Activated T-helper 17 cell treated with anti-CD3 and anti-CD28 coated beads, Interleukin-2, amount 50 U/mL, for 72 hours (primary cell): ENCODE measurements at regions not wholly inside any gene's neighbourhood (a gene's known extent, or its start where the extent isn't known, plus 50 kb on each side); places are given as distances from the start of the nearest gene placed in this dataset.
"Not testable (repeated sequence)": the region's sequence is repeated elsewhere in the genome, so short reads cannot be mapped to it uniquely, and the experiment has no call there.

Source experiments
- ATAC-seq: fragments of 150-1000 bp; cut with Tn5 transposase; replicated peaks from 2 replicates; pipeline ENCODE4 v1.10.0; 2021; ENCODE audit warnings: mild to moderate bottlenecking, moderate library complexity
- H3K27ac Mint-ChIP-seq: one replicate; pipeline ENCODE4 v1.8.0; 2022; ENCODE audit warnings: mixed read lengths
- H3K27me3 Mint-ChIP-seq: one replicate; pipeline ENCODE4 v1.8.0; 2022; ENCODE audit warnings: mixed read lengths
- H3K36me3 Mint-ChIP-seq: one replicate; pipeline ENCODE4 v1.8.0; 2022; ENCODE audit warnings: low read depth, mild to moderate bottlenecking, mixed read lengths
- H3K4me1 Mint-ChIP-seq: one replicate; pipeline ENCODE4 v1.8.0; 2022; ENCODE audit warnings: mixed read lengths
- H3K4me3 Mint-ChIP-seq: one replicate; pipeline ENCODE4 v1.8.0; 2022; ENCODE audit warnings: mild to moderate bottlenecking, mixed read lengths
- H3K9me3 Mint-ChIP-seq: one replicate; pipeline ENCODE4 v1.8.0; 2022; ENCODE audit warnings: mixed read lengths

DNA sequence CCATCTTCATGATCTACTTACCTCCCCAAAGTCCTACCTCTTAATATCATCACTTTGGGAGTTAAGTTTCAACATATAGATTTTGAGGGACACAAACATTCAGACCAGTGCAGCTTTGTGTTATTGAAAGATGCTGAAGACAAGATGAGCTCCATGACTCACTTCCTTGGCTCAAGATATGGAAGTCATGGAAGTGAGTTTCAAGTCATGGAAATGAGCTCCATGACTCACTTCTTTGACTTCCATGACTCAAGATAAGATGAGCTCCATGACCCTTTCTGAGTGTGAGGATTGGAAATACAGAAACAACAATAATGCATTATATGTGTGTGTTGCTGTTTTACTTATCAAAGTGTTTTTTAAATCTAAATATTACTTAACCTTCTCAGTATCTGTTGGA is 170.2 kb upstream of the TPRG1 start:
- no peaks in the 10 kb centered on the region for H3K36me3 Mint-ChIP-seq
- H3K4me3 Mint-ChIP-seq: no peak overlapping the region
- no peaks in the 10 kb centered on the region for H3K4me1 Mint-ChIP-seq
- H3K9me3 Mint-ChIP-seq: no peaks in the 10 kb centered on the region
- no peak overlapping the region for H3K27ac Mint-ChIP-seq
- peaks cover 3% of the 10 kb centered on the region for H3K27me3 Mint-ChIP-seq
- no peak for ATAC-seq

- no peaks in the 10 kb centered on the region for H3K9me3 Mint-ChIP-seq
- no peak overlapping the region for H3K27ac Mint-ChIP-seq
- H3K36me3 Mint-ChIP-seq: no peaks in the 10 kb centered on the region
- no peak for ATAC-seq
- H3K27me3 Mint-ChIP-seq: peaks cover 3% of the 10 kb centered on the region
- no peak overlapping the region for H3K4me3 Mint-ChIP-seq
- no peaks in the 10 kb centered on the region for H3K4me1 Mint-ChIP-seq
These were observed 168.4 kb upstream of the TPRG1 start for GRCh38 chr3:189003410-189003809.

DNA sequence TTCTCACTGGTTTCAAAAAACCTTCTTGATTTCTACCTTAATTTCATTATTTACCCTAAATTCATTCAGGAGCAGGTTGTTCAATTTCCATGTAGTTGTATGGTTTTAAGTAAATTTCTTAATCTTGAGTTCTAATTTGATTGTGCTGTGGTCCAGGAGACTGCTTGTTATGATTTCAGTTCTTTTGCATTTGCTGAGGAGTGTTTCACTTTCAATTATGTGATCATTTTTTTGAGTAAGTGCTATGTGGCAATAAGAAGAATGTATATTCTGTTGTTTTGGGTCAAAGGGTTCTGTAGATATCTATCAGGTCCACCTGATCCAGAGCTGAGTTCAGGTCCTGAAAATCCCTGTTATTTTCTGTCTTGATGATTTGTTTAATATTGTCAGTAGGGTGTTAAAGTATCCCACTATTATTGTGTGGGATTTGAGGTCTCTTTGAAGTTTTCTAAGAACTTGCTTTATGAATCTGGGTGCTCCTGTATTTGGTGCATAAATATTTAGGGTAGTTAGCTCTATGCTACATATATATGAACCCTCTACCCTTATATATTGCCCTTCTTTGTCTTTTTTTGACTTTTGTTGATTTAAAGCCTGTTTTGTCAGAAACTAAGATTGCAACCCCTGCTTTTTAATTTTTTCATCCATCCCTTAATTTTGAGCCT is 158.4 kb upstream of the TPRG1 start:
- H3K4me1 Mint-ChIP-seq: peaks cover 12% of the 10 kb centered on the region
- no peaks in the 10 kb centered on the region for H3K36me3 Mint-ChIP-seq
- no peak overlapping the region for H3K4me3 Mint-ChIP-seq
- peak overlapping the region; percentile 12 for H3K27ac Mint-ChIP-seq
- ATAC-seq: peak; percentile 61
- H3K9me3 Mint-ChIP-seq: peaks cover 18% of the 10 kb centered on the region
- H3K27me3 Mint-ChIP-seq: peaks cover 4% of the 10 kb centered on the region

- Mint-ChIP-seq H3K4me3 (no peak overlapping the region), H3K27ac (no peak overlapping the region), H3K9me3 (peaks cover 18% of the 10 kb centered on the region), H3K4me1 (peaks cover 12% of the 10 kb centered on the region), H3K27me3 (peaks cover 4% of the 10 kb centered on the region), H3K36me3 (no peaks in the 10 kb centered on the region)
- peak; percentile 21 for ATAC-seq
These were observed 157.2 kb upstream of the TPRG1 start for GRCh38 chr3:189014526-189014925.

GRCh38 chr3:189022576-189023466 is 148.9 kb upstream of the TPRG1 start:
- not testable (repeated sequence) for ATAC-seq, H3K36me3 Mint-ChIP-seq, H3K9me3 Mint-ChIP-seq, H3K4me1 Mint-ChIP-seq, H3K4me3 Mint-ChIP-seq, H3K27ac Mint-ChIP-seq
- H3K27me3 Mint-ChIP-seq: peaks cover 15% of the 10 kb centered on the region

- Mint-ChIP-seq H3K4me3 (no peak overlapping the region), H3K9me3 (no peaks in the 10 kb centered on the region), H3K4me1 (no peaks in the 10 kb centered on the region), H3K27ac (no peak overlapping the region), H3K36me3 (no peaks in the 10 kb centered on the region), H3K27me3 (peaks cover 19% of the 10 kb centered on the region)
- no peak for ATAC-seq
These were observed 145.9 kb upstream of the TPRG1 start for GRCh38 chr3:189025866-189026265.

- Mint-ChIP-seq H3K36me3 (no peaks in the 10 kb centered on the region), H3K4me3 (no peak overlapping the region), H3K27ac (no peak overlapping the region), H3K27me3 (peaks cover 19% of the 10 kb centered on the region), H3K4me1 (no peaks in the 10 kb centered on the region), H3K9me3 (no peaks in the 10 kb centered on the region)
- no peak for ATAC-seq
These were observed 144.1 kb upstream of the TPRG1 start for GRCh38 chr3:189027626-189028155.

DNA sequence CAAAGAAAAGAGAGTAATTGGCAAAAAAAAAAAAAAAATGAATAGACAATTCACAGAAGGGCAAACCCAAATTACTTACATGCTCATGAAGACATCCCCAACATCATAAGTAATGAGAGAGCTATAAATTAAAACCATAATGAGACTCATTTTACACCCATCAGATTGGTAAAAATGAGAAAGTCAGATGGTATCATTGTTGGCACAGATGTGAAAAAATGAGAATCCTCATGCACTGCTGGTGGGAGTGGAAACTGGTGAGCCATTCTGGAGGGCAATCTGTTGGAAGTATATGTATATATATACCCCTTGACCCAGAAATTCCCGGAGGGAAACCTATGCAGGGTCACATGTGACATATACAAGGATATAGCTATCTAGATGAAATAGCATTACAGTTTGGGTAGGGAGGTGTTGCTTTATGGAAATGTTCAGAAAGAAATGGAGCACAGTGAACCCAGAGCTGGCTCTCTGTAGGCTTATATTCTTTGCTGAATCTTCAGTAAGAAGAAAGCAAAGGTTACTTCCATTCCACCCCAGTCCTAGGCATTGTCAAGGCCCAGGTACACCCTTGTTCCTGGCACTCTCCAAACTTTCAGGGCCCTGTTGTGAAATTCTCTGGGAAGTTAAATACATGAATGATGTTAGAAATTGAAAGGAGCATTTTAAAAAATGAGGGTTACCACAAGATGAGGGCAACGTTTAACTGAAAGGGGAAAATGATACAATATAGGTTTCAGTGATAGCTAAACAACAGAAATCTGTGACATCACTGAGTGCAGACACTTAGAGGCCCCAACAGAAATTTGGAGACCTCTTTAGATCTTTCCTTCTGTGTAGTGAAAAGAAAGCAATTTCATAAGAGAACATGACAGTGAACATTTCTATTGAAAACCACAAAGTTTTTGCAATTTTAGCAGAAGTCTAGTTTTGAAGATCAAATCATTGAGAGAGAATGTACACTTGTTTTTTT is 132.7 kb upstream of the TPRG1 start:
- no peaks in the 10 kb centered on the region for H3K27me3 Mint-ChIP-seq
- H3K4me1 Mint-ChIP-seq: peaks cover 22% of the 10 kb centered on the region
- H3K9me3 Mint-ChIP-seq: no peaks in the 10 kb centered on the region
- no peaks in the 10 kb centered on the region for H3K36me3 Mint-ChIP-seq
- no peak overlapping the region for H3K4me3 Mint-ChIP-seq
- ATAC-seq: peak; percentile 70
- no peak overlapping the region for H3K27ac Mint-ChIP-seq

- H3K36me3 Mint-ChIP-seq: no peaks in the 10 kb centered on the region
- H3K9me3 Mint-ChIP-seq: no peaks in the 10 kb centered on the region
- no peaks in the 10 kb centered on the region for H3K27me3 Mint-ChIP-seq
- H3K27ac Mint-ChIP-seq: no peak overlapping the region
- peaks cover 22% of the 10 kb centered on the region for H3K4me1 Mint-ChIP-seq
- no peak for ATAC-seq
- no peak overlapping the region for H3K4me3 Mint-ChIP-seq
These were observed 131.0 kb upstream of the TPRG1 start for GRCh38 chr3:189040656-189041335.

GRCh38 chr3:189041482-189042090 is 130.2 kb upstream of the TPRG1 start:
- no peaks in the 10 kb centered on the region for H3K9me3 Mint-ChIP-seq
- H3K4me3 Mint-ChIP-seq: peak overlapping the region; percentile 12
- H3K27me3 Mint-ChIP-seq: no peaks in the 10 kb centered on the region
- peaks cover 22% of the 10 kb centered on the region for H3K4me1 Mint-ChIP-seq
- H3K27ac Mint-ChIP-seq: no peak overlapping the region
- H3K36me3 Mint-ChIP-seq: no peaks in the 10 kb centered on the region
- ATAC-seq: peak; percentile 96

- ATAC-seq: no peak
- H3K36me3 Mint-ChIP-seq: no peaks in the 10 kb centered on the region
- no peaks in the 10 kb centered on the region for H3K9me3 Mint-ChIP-seq
- no peaks in the 10 kb centered on the region for H3K27me3 Mint-ChIP-seq
- no peak overlapping the region for H3K27ac Mint-ChIP-seq
- peaks cover 22% of the 10 kb centered on the region for H3K4me1 Mint-ChIP-seq
- H3K4me3 Mint-ChIP-seq: no peak overlapping the region
These were observed 128.9 kb upstream of the TPRG1 start for GRCh38 chr3:189042832-189043231.

GRCh38 chr3:189049458-189050236 is 122.1 kb upstream of the TPRG1 start:
- Mint-ChIP-seq H3K4me3 (peak overlapping the region; percentile 65), H3K9me3 (no peaks in the 10 kb centered on the region), H3K27ac (peak overlapping the region; percentile 75), H3K27me3 (no peaks in the 10 kb centered on the region), H3K4me1 (peaks cover 16% of the 10 kb centered on the region), H3K36me3 (no peaks in the 10 kb centered on the region)
- ATAC-seq: peak; percentile 68

GRCh38 chr3:189053322-189053721 is 118.4 kb upstream of the TPRG1 start:
- Mint-ChIP-seq H3K27me3 (no peaks in the 10 kb centered on the region), H3K27ac (no peak overlapping the region), H3K36me3 (no peaks in the 10 kb centered on the region), H3K4me3 (no peak overlapping the region), H3K4me1 (peaks cover 16% of the 10 kb centered on the region), H3K9me3 (no peaks in the 10 kb centered on the region)
- ATAC-seq: no peak
